HG02852 (cell line): ENCODE measurements at regions not wholly inside any gene's neighbourhood (a gene's known extent, or its start where the extent isn't known, plus 50 kb on each side); places are given as distances from the start of the nearest gene placed in this dataset.

Experiments
- ATAC-seq: cut with Tn5 transposase; IDR thresholded peaks from one replicate; pipeline ENCODE4 v1.9.1; 2021; ENCODE audit warnings: mild to moderate bottlenecking, moderate library complexity; ENCODE audit not compliant: unreplicated experiment

DNA sequence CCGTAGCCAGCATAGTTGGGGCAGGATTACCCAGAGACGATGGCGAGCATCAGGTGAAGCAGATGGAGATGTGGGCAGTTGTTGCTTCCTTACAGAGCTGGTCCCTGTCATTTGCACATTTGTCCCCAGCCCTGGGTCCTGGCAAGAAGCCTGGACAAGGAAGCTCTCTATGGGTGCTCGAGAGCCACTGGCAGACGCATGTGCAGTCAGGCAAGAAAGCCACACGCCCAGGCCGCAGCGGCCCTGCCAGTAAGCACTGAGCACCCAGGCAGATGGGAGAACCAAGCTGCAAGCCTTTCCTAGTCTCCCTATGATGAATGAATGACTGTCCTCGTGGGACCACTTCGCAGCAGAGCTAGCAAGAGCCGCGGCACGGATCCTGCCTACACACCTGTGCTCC, 182.8 kb downstream of the FOXO1 start:
- no peak for ATAC-seq

DNA sequence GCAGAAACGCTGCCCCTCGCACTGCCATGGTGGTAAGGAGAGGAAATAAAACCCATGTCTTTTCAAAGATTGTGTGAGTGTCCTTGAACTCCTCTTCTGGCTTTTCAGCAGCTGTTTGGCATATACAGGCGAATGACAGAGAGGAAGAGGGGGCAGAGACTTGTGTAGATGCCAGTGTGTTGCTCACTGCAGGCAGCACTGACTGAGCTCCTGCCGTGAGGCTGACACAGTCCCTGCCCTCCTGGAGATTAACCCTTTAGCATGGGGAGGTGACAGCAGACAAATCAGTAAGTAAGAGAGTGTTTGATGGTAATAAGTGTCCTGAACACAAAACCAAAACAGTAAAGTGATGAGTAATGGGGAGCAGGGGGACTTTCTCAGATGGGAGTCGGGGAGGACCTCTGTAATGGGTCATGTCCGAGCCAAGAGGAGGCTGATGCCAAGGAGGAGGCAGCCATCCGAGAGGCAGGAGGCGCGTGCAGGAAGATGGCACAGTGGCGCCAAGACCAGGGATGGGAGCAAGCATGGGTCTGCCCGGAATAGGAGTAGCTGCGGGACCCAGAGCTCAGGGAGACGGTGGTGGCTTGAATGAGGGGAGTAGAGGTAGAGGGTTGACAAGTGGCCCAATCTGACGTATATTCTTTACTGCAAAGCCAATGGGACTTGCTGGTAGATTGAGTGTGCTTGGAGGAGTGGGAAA, 182.2 kb downstream of the FOXO1 start:
- ATAC-seq = no peak

DNA sequence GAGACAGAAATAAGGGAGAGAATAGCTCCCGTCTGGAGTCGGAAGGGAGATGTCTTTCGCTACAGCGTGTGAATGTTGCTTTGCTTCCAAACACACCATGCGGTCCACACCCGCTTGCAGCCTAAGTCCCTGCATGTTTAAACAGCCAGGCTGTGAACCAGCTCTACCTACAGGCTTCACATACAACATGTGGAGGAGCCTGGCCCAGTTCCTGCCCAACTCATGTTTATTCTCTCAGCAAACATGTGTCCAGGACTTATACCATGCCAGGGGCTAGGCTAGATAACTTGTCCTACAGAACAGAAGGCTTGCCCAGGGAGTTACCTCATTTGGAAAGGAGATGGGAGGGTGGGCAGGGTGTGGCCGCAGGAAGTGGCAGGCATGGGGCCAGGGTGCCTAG, 181.5 kb downstream of the FOXO1 start:
- no peak for ATAC-seq

DNA sequence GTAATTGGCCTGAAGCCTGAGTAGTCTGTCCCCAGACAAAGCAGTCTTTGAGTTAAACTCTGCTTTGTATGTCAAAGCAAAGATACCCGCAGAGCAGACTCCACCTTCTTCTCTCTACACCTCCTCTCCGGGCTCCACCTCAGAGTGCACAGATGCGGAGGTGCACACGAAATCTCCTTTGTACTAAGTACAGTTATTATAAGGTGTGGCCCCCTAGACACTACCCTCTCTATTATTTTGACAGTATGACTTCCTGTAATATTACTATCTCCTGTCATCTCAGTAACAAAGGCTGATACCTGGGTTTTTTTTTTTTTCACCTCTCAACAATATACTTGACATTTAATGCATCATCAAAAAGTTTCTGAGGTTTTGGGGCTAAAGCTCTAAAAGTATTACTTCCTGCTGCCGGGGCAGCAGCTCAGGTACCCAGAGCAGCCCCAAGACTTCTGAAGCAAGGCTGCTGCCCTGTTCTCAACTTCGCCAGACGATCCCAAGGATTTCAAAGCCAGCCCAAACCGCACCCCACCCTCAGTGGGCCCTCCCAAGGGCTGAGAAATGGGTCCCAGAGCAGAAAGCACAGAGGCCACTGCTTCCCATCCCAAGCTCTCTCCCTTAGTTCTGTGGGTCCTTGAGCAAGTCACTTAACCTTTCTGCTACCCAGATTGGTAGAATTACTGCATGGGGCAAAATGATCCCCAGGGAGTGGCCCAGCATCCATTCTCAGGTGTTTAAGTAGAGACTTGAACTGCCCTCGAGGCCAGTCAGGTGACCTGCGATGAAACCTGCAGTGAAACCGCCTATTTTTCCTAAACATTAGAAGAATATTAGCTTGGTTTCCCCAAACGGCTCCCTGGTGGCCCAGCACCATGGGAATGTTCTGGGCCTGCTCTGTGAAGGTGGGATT, 180.6 kb downstream of the FOXO1 start:
- ATAC-seq = no peak

DNA sequence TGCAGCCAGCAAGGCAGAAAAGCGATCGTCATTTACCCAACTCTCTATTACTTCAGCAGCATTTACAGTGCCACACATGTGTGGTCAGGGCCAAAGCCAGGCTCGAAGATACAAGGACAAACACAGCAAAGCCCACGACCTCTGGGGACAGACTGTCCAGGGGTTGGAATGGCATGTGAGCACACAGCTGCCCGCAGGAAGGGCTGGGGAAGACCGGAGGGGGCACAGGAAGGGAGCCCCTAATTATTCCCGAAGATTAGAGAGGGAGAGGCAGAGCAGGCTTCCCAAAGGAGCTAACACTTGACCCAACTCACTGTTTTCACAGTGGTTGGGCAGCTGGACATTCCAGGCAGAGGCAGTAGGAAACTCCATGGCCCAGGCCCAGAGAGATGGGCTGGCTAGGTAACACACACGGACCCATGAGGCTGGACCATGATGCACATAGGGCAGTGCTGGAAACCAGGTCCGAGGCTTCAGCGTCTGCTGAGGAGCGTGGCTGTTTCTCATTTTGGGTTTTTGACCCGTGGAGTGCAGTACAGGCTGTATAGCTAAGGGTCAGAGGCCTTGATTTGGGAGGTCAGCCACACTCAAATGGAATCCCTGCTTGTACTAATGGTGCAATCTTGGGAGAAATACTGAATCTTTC, 179.8 kb downstream of the FOXO1 start:
- no peak for ATAC-seq

- ATAC-seq = no peak
Observed at GRCh38 chr13:40488869-40489391, 177.5 kb downstream of the FOXO1 start.

- no peak for ATAC-seq
Observed at GRCh38 chr13:40490086-40490758, 176.2 kb downstream of the FOXO1 start.

- ATAC-seq = no peak
Observed at GRCh38 chr13:40492511-40492910, 173.9 kb downstream of the FOXO1 start.

- ATAC-seq = no peak
Observed at GRCh38 chr13:40494513-40494912, 171.9 kb downstream of the FOXO1 start.

GRCh38 chr13:40494946-40495620, 171.4 kb downstream of the FOXO1 start:
- ATAC-seq = no peak

GRCh38 chr13:40495621-40496001, 170.8 kb downstream of the FOXO1 start:
- no peak for ATAC-seq

- ATAC-seq = no peak
Observed at GRCh38 chr13:40496035-40496810, 170.2 kb downstream of the FOXO1 start.

- ATAC-seq = no peak
Observed at GRCh38 chr13:40498461-40498860, 168.0 kb downstream of the FOXO1 start.

DNA sequence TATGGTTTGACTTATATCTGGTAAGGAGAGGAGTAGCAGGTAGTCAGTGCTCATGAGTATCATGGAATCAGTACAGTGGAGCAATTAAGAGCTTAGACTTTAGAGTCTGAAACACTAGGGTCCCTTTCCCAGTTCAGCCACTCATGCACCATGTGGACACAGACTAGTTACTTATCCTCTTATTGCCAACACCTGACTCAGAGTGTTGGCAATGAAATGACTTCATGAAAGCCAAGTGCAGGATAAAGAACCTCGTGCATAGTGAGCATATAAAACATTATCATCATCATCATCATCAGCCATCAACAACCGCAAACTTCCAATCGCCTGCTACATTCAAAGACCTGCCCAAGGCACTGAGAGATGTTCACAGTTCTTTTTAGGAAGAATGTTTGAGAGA, 164.2 kb downstream of the FOXO1 start:
- no peak for ATAC-seq

GRCh38 chr13:40503011-40503410, 163.4 kb downstream of the FOXO1 start:
- no peak for ATAC-seq

- ATAC-seq = no peak
Observed at GRCh38 chr13:40503966-40504591, 162.4 kb downstream of the FOXO1 start.

DNA sequence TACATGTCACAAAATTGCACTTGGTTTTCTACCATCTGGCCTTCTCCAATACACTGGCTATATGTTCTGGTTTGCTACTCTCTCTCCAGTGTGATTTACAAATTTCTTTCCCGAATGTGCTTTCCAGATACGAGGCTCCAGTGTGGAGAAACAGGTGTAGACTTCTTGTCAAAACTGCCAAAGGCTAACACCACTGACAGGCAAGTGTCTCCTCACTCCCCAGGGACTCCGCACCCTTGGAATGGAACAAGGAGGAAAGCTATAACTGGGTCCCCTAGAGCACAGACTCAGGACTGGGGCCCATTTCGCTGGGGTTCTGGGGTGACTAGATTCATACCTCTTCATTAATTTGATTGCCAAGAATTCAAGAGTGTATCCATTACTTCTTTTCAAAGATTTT, 161.8 kb downstream of the FOXO1 start:
- ATAC-seq = no peak

DNA sequence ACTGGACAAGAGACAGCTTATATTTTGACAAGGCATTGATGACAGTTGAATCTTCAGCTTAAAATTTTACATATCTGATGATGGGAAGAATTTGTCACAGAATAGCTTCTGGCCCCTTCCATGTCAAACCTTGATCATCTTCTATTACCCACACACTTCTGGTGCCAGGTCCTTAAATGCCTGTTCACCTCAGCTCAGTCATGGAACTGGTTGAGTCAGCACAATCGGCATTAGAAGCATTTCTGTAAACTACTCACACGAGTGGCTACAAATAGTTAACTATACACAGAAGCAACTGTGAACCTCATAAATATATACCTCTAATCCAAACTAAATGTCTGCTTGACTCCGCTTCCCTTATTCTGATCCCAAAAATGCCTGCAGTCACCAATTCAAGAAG, 161.2 kb downstream of the FOXO1 start:
- ATAC-seq = no peak
